SK-N-SH treated with all-trans-retinoic acid at 6 μM for 48 hours (cell line): ENCODE measurements at regions not wholly inside any gene's neighbourhood (a gene's known extent, or its start where the extent isn't known, plus 50 kb on each side); places are given as distances from the start of the nearest gene placed in this dataset.

Experiments used
- CSDC2 ChIP-seq: fragments of 250-450 bp; sonication (Bioruptor Pico); IDR thresholded peaks from 2 replicates; pipeline ENCODE4 v1.5.0; 2020; ENCODE audit warnings: mild to moderate bottlenecking, moderate library complexity
- GLIS3 ChIP-seq: fragments of 250-450 bp; sonication (Bioruptor Pico); IDR thresholded peaks from 2 replicates; pipeline ENCODE4 v1.5.0; 2020; ENCODE audit warnings: mild to moderate bottlenecking, moderate library complexity
- TOX ChIP-seq: fragments of 250-450 bp; sonication (Bioruptor Pico); IDR thresholded peaks from 2 replicates; pipeline ENCODE4 v1.8.0; 2021; ENCODE audit warnings: mild to moderate bottlenecking, moderate library complexity, borderline replicate concordance
- ZC3H10 ChIP-seq: fragments of 250-450 bp; sonication (Bioruptor Pico); IDR thresholded peaks from 2 replicates; pipeline ENCODE4 v1.5.1; 2021; ENCODE audit warnings: mild to moderate bottlenecking, moderate library complexity
- ZFP30 ChIP-seq: fragments of 450-650 bp; formaldehyde crosslinking; IDR thresholded peaks from 2 replicates; pipeline ENCODE4 v1.5.0; 2022; ENCODE audit warnings: mild to moderate bottlenecking, moderate library complexity
- TF ChIP-seq, protein P1 (sequence below): fragments of 250-450 bp; sonication (Bioruptor Pico); IDR thresholded peaks from 2 replicates; pipeline ENCODE4 v1.8.0; 2020; ENCODE audit warnings: mild to moderate bottlenecking, moderate library complexity, borderline replicate concordance

DNA sequence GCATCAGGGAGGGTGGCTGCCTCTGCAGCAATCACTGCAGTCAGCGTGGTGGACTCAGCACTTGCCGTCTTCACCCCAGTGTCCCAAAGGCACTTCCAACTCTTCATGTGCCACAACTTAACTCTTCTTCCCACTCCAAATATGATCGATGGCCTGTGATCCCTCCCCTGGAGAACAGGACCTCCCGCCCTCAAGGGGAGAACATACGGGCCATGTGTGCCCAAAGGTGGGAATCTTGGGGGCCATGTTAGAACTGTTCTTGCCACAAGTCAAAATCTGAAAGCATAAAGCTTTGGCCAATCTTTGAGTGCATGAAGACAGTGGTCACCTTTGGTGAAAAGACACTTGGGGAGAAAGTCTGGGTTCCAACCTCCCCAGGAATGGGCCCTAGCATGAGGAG is 368.5 kb upstream of the MGMT start:
- TF ChIP-seq ZC3H10 (CRISPR knock-in tag): no peak
- TF ChIP-seq, protein P1, sequence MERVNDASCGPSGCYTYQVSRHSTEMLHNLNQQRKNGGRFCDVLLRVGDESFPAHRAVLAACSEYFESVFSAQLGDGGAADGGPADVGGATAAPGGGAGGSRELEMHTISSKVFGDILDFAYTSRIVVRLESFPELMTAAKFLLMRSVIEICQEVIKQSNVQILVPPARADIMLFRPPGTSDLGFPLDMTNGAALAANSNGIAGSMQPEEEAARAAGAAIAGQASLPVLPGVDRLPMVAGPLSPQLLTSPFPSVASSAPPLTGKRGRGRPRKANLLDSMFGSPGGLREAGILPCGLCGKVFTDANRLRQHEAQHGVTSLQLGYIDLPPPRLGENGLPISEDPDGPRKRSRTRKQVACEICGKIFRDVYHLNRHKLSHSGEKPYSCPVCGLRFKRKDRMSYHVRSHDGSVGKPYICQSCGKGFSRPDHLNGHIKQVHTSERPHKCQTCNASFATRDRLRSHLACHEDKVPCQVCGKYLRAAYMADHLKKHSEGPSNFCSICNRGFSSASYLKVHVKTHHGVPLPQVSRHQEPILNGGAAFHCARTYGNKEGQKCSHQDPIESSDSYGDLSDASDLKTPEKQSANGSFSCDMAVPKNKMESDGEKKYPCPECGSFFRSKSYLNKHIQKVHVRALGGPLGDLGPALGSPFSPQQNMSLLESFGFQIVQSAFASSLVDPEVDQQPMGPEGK: no peak
- no peak for TF ChIP-seq CSDC2 (CRISPR knock-in tag)
- no peak for TF ChIP-seq GLIS3 (CRISPR knock-in tag)
- TF ChIP-seq ZFP30 (CRISPR knock-in tag): no peak
- TF ChIP-seq TOX (CRISPR knock-in tag): no peak
